Activated CD4-positive, alpha-beta T cell treated with anti-CD3 and anti-CD28 coated beads, Interleukin-2, Interleukin-4, amounts not matched to agents 100 ng/mL and 50 ng/mL, durations not matched to agents 16 hours and 8 hours (primary cell): ENCODE measurements at regions not wholly inside any gene's neighbourhood (a gene's known extent, or its start where the extent isn't known, plus 50 kb on each side); places are given as distances from the start of the nearest gene placed in this dataset.

Experiments
- DNase-seq: peaks from one replicate; pipeline ENCODE4 v3.0.0-alpha.2; 2020; ENCODE audit warnings: low spot score

- DNase-seq, result no peak
Measured at GRCh38 chr1:14499312-14500040, 99.0 kb upstream of the KAZN start.

- DNase-seq, result no peak
Measured at GRCh38 chr1:14500041-14500440, 98.4 kb upstream of the KAZN start.

GRCh38 chr1:14500912-14501311 lies 97.6 kb upstream of the KAZN start:
- DNase-seq, result no peak

GRCh38 chr1:14504517-14504916 lies 94.0 kb upstream of the KAZN start:
- DNase-seq, result no peak

- no peak for DNase-seq
Measured at GRCh38 chr1:14506471-14507255, 91.8 kb upstream of the KAZN start.

GRCh38 chr1:14507262-14507661 lies 91.2 kb upstream of the KAZN start:
- no peak for DNase-seq

DNA sequence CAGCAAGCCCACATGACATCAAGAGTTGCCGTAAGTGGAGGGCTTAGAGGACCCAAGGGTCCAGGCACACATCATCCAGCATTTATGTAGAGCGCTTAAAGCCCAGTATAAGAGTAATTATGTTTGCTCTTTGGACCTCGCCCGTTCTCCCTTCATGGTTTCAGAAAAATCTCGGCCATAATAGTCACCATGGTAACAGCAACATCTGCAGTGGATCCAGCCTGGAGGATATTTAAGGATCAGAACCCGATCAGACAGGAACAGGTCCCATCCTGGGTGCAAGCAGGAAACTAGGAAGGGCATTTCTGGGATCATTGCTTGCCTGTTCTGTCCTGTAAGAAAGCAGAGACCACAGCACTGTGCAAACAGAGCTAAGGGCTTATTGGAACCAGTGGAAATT lies 89.9 kb upstream of the KAZN start:
- no peak for DNase-seq

DNA sequence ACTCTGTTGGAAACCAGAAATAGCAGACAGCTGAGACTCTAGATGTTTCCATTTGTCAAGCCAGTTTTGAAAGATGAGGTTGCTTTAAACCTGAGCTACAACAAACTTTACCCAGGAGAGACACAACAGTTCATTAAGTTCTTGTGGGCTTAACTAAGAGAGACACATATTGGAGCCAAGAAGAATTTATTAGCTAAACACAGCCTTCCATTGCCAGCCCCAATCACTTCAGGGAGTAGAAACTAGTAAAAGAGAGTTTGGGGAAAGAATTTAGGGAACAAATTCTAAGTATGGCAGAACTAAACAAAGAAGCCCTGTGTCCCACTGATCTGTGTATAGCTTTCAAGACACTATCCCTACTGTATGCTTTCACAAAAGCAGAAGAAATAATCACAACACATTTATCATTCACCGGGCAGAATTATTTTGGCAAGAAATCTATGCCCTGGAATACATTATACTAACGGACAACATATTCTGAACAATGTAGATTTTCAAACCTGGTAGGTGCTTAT lies 87.3 kb upstream of the KAZN start:
- no peak for DNase-seq

- no peak for DNase-seq
Measured at GRCh38 chr1:14511796-14512585, 86.5 kb upstream of the KAZN start.

DNA sequence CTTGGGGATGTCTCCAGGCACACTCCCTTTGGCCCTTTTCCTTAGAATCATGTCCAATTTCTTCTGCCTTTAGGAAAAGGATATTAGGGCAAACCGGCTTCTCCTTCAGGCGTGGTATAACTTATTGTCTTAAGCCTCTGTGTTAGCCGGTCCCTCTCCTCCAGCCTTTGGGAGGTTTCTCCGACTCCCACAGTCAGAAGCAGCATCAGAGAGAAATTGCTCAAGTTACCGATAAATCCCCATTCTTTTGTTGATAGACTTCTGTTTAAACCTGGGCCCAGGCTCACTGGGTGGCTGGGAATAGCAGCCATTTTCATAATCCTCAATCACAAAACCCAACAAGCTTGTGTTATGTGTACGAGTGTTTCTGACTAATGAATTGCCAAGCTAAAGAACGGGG lies 85.4 kb upstream of the KAZN start:
- no peak for DNase-seq

GRCh38 chr1:14514739-14515138 lies 83.7 kb upstream of the KAZN start:
- no peak for DNase-seq

DNA sequence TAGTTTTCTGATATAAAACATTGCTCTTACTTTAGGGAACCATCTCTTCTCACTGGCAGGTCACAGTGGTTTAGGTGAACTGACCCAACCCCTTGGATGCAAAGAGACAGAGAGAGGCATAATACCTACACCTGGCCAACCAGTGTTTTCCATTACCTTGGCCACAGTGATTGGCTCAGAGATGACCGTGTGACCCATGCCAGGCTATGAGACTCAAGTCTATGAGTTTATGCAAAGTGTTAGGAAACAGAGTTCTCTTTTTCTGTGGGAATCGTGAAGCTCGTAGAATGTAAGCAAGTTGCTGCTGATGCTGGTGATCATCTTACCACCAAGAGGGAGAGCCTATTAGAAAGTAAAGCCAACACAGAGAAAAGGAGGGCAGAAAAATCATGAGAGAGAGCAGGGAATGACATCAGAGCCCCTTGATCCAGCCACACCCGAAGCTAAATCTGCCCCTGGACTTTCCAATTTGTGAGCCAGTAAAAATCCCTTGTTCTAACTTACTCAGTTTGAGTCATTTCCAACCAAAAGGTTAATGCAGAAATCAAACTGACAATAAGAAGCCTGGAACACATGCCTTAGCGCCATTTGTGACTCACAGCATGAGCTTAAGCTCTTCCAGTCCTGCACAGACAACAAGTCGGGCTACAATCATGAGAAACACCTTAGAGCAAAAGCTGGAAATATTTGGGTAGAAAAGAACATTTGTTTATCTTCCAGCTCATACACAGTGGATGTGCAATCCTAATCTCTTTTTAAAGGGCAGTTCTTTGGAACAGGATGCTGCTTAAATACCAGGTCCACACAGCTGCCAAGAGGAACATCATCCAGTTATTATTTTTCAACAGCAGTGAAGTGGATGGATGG lies 81.3 kb upstream of the KAZN start:
- DNase-seq, result no peak

DNA sequence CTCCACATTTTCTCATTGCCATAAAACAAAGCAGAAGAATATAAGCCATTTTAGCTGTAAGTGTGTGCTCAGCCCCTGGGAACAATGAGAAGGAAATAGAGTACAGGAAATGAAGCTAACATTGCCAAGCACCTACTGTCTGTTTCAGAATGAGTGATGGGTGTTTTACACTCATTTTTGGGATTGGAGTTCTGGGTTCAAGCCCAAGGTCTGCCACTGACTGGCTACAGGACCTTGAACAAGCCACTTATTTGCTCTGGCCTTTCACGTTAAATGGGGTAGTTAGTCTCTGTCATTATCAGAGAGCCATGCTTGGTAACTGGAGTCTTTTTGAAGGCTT lies 80.7 kb upstream of the KAZN start:
- no peak for DNase-seq

DNA sequence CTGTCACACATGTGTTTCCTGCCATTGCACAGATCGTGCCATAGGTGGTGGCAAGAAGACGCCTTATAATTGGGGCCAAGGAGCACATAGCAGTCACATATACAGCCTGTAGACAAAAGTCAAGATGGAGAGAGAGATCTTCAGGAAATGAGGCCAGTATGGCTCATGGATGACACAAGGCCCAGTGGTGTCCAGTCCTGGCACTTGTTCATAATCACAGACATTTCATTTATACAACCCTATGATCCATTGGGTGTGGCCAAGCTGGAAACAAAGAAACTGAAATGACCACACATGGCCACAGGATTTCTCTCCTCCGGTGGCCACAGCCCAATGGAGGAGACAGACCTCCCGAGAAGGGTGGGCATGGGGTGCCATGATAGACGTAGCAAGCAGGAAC lies 78.5 kb upstream of the KAZN start:
- no peak for DNase-seq

DNA sequence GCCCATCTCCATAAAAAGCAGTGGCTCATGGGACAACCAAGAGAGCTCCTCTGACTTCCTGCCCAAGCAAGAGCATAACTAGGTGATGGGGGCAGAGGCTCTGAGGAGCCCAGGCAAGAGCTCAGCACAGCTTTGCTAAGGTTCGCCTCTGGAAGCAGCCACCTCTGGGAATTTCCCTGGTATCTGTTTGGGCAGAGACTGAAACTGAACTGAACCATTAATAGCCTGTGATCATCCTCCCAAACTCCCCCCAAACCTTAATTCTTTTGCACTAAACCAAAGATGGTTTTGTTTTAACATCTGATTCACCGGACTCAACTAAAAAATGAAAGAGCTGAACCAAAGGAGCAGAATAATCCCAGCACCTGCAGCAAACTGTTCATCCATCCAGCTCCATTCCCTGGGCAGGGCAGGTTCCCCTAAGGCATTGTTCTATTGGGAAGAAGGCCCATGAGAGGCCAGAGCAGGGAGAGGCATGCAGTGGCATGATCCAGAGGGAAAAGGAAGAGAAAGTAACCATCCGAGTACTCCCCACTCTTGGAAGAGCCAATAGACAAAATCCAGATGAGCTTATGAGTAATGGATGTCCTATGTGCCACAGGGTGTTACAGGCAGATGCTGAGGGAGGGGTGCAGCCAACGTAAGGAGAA lies 77.8 kb upstream of the KAZN start:
- no peak for DNase-seq

GRCh38 chr1:14521622-14522021 lies 76.9 kb upstream of the KAZN start:
- DNase-seq, result no peak

GRCh38 chr1:14522077-14522925 lies 76.2 kb upstream of the KAZN start:
- DNase-seq, result no peak

- no peak for DNase-seq
Measured at GRCh38 chr1:14522926-14523241, 75.6 kb upstream of the KAZN start.

DNA sequence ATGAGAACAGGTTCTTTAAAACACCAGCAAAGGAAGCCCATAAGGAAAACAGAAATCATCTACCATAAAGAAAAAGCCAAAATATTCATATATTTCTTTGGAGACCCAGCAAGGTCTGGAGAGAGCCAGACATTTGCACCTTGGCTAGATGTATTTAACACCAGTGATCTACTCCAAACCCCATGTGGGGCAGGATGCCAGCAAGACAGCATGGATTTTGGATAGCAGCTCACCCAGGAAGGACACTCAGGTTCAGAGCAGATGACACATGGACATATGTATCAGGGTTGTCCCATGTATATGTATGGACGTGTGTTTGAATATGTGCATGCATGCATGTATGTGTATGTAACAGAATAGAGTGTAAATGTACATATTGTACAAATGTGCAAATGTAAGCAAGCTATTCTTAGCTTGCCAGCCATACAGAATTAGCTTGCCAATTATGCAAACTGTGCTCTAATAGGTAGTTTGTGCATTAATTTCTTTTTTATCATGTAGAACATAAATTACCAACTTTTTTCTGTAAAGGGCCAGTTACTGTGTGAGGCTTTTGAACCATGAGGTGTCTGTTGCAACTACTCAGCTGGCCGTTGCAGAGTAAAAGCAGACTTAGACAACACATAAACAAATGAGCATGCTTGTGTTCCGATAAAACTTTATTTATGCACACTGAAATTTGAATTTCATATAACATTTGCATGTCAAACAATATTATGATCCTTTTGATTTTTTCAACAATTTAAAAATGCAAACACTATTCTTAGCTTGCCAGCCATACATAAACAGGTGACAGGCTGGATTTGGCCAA lies 73.5 kb upstream of the KAZN start:
- DNase-seq, result no peak

DNA sequence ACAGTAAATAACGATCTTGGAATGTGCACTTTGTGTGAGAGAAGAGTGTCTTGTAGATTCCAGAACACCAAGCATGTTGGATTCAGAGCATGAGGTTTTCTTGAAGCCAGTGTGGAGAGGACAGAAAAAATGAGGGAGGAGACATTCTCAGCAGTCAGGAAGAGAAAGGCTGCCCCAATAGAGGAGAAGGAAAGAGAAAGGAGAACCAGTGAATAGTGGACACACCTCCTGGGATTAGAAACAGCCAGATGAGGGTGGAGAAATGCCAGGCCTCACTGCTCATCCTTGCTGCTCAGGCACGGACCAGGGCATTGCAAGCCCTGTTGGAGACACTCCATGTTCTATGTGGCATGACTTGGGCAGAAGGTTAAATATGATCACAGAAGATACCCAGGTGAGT lies 69.0 kb upstream of the KAZN start:
- no peak for DNase-seq
